Bronchial epithelial cell (primary cell): ENCODE measurements at regions not wholly inside any gene's neighbourhood (a gene's known extent, or its start where the extent isn't known, plus 50 kb on each side); places are given as distances from the start of the nearest gene placed in this dataset.

Experiments
- DNase-seq: peaks from one replicate; pipeline ENCODE4 v3.0.0-alpha.2; 2010; ENCODE audit warnings: low read depth
- FAIRE-seq: peaks from 2 replicates; lab custom pipeline; 2011; peaks lifted over from hg19 to GRCh38; lab: Jason Lieb, UNC
- H3K27me3 ChIP-seq: 2 replicates; pipeline ENCODE4 v1.5.1; 2011; ENCODE audit warnings: low read length; ENCODE audit not compliant: control insufficient read depth, insufficient read depth
- H3K36me3 ChIP-seq: 2 replicates; pipeline ENCODE4 v1.5.1; 2011; ENCODE audit warnings: low read length; ENCODE audit not compliant: control insufficient read depth, insufficient read depth
- H3K4me3 ChIP-seq: 2 replicates; pipeline ENCODE4 v1.5.1; 2011; ENCODE audit warnings: mild to moderate bottlenecking, low read depth, low read length, control low read depth
- TF ChIP-seq, protein P1 (sequence below): IDR thresholded peaks from 2 replicates; pipeline ENCODE4 v1.5.1; 2011; ENCODE audit warnings: mild to moderate bottlenecking, moderate library complexity, low read length, control low read depth, inconsistent platforms; ENCODE audit not compliant: insufficient read depth, severe bottlenecking

DNA sequence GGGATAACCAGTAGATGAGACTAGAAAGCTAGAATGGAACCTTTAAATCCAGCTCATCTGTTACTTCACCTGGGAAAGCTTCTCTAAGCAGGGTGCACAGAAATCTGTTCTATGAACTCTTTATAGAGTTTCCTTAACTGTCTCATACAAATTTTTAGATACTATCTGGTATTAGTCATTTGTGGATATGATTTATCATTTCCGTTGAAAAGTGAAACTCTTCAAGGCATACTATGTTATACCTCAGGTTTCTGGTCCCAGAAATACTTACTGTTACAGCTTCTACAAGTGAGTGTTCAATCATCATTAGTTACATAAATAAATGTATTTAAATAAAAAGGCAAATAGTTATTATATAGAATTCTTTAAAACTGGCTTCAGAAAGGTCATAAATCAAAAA is 298.3 kb upstream of the AGA start:
- peak; percentile 18 for DNase-seq
- FAIRE-seq, result no peak
- Histone ChIP-seq H3K27me3 (no peaks in the 10 kb centered on the region), H3K36me3 (no peaks in the 10 kb centered on the region), H3K4me3 (no peak overlapping the region)
- TF ChIP-seq, protein P1, sequence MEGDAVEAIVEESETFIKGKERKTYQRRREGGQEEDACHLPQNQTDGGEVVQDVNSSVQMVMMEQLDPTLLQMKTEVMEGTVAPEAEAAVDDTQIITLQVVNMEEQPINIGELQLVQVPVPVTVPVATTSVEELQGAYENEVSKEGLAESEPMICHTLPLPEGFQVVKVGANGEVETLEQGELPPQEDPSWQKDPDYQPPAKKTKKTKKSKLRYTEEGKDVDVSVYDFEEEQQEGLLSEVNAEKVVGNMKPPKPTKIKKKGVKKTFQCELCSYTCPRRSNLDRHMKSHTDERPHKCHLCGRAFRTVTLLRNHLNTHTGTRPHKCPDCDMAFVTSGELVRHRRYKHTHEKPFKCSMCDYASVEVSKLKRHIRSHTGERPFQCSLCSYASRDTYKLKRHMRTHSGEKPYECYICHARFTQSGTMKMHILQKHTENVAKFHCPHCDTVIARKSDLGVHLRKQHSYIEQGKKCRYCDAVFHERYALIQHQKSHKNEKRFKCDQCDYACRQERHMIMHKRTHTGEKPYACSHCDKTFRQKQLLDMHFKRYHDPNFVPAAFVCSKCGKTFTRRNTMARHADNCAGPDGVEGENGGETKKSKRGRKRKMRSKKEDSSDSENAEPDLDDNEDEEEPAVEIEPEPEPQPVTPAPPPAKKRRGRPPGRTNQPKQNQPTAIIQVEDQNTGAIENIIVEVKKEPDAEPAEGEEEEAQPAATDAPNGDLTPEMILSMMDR, result no peak

DNA sequence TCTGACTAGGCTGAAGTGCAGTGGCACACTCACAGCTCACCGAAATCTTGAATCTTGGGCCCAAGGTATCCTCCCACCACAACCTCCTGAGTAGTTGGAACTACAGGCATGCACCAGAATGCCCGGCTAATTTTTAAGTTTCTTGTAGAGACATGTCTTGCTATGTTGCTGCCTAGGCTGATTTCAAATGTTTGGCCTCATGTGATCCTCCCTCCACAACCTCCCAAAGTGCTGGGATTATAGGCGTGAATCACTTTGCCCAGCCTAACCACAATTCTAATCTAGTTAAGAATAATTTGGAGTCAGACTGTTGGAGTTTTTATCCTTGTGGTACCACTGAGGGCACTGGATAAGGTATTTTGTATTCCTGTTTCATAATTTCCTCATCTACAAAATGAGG is 317.5 kb upstream of the AGA start:
- H3K27me3 ChIP-seq, result no peaks in the 10 kb centered on the region
- peak; percentile 58 for DNase-seq
- no peaks in the 10 kb centered on the region for H3K36me3 ChIP-seq
- H3K4me3 ChIP-seq, result no peak overlapping the region
- no peak for FAIRE-seq
- TF ChIP-seq, protein P1, result no peak

DNA sequence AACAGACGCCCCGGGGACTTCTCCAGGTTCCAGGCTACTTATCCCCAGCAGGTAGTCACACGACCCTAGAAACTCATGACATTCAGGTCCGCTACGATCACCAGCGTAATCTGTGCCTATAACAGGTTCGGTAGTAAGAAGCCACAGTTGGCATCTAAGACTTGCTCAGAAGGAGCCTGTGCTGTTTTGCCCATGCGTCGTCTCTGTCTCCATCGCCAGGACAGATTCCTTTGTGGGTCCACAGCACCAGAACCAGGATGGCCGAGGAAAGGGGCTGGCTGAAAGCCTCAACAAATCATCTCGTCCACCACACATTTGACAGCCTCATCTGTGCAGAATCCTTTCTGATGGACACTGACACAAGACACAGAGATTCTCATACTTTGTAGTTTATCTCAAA is 319.5 kb upstream of the AGA start:
- DNase-seq (no peak), FAIRE-seq (no peak)
- TF ChIP-seq, protein P1, result no peak
- Histone ChIP-seq H3K27me3 (no peaks in the 10 kb centered on the region), H3K36me3 (no peaks in the 10 kb centered on the region), H3K4me3 (no peak overlapping the region)

- no peak for DNase-seq
- Histone ChIP-seq H3K36me3 (no peaks in the 10 kb centered on the region), H3K4me3 (no peak overlapping the region), H3K27me3 (no peaks in the 10 kb centered on the region)
- TF ChIP-seq, protein P1, result no peak
- FAIRE-seq, result no peak
These were observed 326.9 kb upstream of the AGA start for GRCh38 chr4:177769155-177769554.

- no peaks in the 10 kb centered on the region for H3K27me3 ChIP-seq
- no peak for DNase-seq
- H3K36me3 ChIP-seq, result no peaks in the 10 kb centered on the region
- H3K4me3 ChIP-seq, result no peak overlapping the region
- TF ChIP-seq, protein P1, result no peak
- FAIRE-seq, result no peak
These were observed 328.5 kb upstream of the AGA start for GRCh38 chr4:177770776-177771175.

DNA sequence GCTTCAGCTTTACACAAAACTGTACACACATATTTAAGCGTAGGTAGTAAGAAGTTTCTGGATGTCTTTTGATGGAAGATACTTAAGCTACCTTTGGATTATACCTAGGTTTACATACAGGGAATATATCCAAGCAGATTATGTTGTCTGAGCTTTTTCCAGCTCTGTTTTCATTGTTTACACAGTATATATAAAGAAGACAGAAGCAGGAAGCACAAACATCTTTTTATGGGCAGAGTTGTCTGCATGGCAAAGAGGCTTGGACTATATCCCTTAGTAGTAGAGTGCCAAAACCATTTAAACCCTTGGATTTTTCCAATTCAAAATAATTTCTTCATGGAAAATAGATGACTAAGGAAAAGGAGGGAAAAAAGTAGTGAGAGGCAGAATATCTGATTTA is 329.4 kb upstream of the AGA start:
- TF ChIP-seq, protein P1, result no peak
- no peaks in the 10 kb centered on the region for H3K36me3 ChIP-seq
- FAIRE-seq, result no peak
- H3K27me3 ChIP-seq, result no peaks in the 10 kb centered on the region
- DNase-seq, result no peak
- H3K4me3 ChIP-seq, result no peak overlapping the region
